HFF-Myc (cell line): ENCODE measurements at regions not wholly inside any gene's neighbourhood (a gene's known extent, or its start where the extent isn't known, plus 50 kb on each side); places are given as distances from the start of the nearest gene placed in this dataset.

Experiments
- DNase-seq: peaks from one replicate; pipeline ENCODE4 v3.0.0-alpha.2; 2011; ENCODE audit warnings: low read depth; ENCODE audit errors: extremely low read depth
- H3K4me3 ChIP-seq: replicated peaks from 2 replicates; pipeline ENCODE4 v1.5.1; 2011; ENCODE audit warnings: low read depth, mild to moderate bottlenecking, control low read depth, low read length
- TF ChIP-seq, protein P1 (sequence below): IDR thresholded peaks from 2 replicates; pipeline ENCODE4 v1.5.1; 2012; ENCODE audit warnings: mild to moderate bottlenecking, low read depth, low read length, control low read depth; ENCODE audit errors: missing control alignments

DNA sequence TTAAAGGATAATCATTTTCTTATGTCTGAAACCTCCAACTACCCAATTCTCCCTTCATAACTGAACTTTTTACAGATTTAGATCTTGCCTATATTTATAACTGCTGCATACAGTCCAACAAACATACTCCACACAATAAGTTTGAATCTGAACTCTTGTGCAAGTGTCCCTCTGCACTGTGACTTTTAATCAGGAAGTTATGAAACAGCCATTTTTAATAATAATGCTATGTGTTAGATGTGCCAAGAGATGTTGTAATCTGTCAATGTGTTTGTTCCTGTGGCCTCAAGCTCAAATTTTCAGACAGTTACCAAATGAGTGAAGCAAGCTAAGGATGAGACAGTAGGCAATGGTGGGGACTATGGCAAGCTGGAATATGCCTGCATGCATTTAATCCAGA lies 57.6 kb upstream of the MTAP start:
- H3K4me3 ChIP-seq, result no peak overlapping the region
- TF ChIP-seq, protein P1, sequence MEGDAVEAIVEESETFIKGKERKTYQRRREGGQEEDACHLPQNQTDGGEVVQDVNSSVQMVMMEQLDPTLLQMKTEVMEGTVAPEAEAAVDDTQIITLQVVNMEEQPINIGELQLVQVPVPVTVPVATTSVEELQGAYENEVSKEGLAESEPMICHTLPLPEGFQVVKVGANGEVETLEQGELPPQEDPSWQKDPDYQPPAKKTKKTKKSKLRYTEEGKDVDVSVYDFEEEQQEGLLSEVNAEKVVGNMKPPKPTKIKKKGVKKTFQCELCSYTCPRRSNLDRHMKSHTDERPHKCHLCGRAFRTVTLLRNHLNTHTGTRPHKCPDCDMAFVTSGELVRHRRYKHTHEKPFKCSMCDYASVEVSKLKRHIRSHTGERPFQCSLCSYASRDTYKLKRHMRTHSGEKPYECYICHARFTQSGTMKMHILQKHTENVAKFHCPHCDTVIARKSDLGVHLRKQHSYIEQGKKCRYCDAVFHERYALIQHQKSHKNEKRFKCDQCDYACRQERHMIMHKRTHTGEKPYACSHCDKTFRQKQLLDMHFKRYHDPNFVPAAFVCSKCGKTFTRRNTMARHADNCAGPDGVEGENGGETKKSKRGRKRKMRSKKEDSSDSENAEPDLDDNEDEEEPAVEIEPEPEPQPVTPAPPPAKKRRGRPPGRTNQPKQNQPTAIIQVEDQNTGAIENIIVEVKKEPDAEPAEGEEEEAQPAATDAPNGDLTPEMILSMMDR, result no peak
- DNase-seq, result no peak

DNA sequence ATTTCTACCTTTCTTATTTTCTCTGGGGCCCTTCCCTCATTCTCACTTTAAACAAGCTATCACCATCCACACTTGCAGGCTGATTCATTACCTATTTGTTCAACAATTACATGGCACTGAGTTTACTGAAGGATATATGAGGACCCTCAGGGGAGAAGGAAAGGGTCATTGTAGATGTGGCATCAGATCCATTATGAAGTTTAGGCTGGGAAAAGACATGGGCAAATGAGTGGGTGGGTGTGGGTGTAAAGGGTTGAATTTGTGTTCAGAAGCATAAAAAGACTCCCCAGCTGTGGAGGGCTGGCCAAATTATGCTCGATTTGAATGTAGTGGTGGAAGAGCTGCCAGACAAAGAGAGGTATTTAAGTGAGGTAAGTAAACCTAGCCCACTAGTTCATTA lies 55.9 kb upstream of the MTAP start:
- DNase-seq, result no peak
- H3K4me3 ChIP-seq, result no peak overlapping the region
- TF ChIP-seq, protein P1, result no peak

DNA sequence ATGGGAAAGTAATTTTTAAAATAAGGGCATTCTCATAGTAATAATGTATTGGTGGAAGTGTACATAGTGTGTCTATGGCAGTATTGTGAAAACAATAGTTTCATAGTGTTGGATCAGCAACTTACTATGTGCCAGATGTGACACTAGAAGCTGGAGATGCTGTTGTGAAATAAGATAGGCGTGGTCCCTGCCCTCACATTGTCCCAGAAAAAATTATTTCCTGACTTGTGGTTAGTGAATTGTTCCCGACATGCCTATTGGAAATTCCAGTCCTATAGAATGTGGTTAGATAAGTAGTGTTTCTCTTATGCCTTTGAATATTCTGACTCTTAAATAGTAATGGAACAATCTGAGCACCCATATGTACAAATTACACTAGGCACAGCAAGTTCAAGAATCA lies 55.3 kb upstream of the MTAP start:
- TF ChIP-seq, protein P1, result no peak
- DNase-seq, result no peak
- H3K4me3 ChIP-seq, result no peak overlapping the region

DNA sequence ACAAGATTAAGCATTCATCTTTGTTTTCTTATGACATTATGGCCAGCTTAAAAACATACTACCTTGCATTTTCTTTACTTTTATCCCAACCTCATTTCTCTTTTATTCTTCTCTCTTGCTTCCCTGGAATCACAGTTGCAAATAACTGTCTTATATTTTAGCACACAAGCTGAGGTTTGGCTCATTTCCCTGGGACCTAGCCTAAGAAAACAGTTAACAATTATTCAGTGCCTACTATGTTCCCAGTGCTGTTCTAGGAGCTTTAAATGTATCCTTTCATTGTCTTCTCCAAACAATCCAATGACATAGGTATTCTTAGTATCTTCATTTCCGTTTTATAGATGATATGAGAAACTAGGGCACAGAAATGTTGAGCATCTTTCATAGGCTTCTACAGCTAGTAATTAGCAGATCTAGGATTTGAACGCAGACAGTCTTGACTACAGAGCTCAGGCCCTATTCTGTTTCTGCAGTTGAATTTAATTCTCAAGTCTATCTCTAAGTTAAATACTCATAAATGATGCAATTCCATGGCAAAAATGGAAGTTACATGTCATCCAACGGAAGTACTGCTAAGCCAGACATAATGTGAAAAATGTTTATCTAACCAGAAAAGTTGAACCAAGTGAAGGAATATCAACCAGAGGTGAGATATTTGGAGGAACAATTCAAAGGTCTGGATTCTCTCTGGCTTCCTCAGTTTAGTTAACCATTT lies 52.3 kb upstream of the MTAP start:
- H3K4me3 ChIP-seq, result no peak overlapping the region
- DNase-seq, result no peak
- TF ChIP-seq, protein P1, result no peak

DNA sequence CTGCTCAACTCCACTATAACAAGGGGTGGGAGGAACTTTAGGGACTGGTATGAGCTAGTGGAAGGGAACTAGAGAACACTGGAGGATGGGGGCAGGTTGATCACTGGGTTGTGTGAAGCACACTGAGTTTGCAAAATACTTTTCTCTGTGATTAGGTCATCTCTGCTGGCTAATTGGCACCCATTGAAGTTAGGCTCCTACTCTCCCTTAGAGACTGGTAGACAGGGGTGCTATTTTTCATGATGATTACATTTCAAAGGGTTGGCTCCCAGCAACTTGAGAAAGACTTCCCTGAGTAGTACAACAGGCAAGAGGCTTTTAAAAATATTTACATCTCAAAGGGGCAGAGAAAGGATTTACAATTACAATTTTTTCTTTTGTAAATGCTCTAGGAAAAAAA lies 50.4 kb upstream of the MTAP start:
- H3K4me3 ChIP-seq, result no peak overlapping the region
- TF ChIP-seq, protein P1, result no peak
- DNase-seq, result no peak
